ENCODE measurements at regions not wholly inside any gene's neighbourhood (a gene's known extent, or its start where the extent isn't known, plus 50 kb on each side); places are given as distances from the start of the nearest gene placed in this dataset.

DNA sequence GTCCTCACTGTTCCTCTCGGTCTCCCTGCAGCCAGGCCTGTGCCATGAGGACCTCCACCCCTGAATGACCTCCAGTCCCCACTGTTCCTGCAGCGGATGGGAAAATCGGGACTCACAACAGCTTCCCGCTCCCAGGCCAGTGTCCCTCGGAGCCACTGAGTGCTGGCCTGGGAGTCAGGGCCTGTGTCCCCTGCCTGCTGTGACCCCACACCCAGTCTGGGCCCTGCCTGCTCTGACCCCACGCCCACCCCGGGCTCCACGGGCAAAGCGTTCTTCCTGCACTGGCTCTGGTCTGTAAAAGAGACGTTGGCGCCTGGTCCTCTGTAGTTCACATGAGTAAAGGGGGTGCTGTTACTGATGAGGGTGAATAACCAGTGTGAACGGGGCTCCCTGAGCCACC, 73.0 kb upstream of the SHISAL1 start:
- TF ChIP-seq, protein P1, sequence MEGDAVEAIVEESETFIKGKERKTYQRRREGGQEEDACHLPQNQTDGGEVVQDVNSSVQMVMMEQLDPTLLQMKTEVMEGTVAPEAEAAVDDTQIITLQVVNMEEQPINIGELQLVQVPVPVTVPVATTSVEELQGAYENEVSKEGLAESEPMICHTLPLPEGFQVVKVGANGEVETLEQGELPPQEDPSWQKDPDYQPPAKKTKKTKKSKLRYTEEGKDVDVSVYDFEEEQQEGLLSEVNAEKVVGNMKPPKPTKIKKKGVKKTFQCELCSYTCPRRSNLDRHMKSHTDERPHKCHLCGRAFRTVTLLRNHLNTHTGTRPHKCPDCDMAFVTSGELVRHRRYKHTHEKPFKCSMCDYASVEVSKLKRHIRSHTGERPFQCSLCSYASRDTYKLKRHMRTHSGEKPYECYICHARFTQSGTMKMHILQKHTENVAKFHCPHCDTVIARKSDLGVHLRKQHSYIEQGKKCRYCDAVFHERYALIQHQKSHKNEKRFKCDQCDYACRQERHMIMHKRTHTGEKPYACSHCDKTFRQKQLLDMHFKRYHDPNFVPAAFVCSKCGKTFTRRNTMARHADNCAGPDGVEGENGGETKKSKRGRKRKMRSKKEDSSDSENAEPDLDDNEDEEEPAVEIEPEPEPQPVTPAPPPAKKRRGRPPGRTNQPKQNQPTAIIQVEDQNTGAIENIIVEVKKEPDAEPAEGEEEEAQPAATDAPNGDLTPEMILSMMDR (IDR thresholded peaks at IDR 0.05; ENCODE audit: extremely low read depth in 1 of 2, insufficient read depth in 1 of 2, low read depth in 1 of 2, low read length in 2 of 2) = no peak
- TF ChIP-seq POLR2A (IDR thresholded peaks at IDR 0.05; ENCODE audit: low read depth, low read length) = no peak
- TF ChIP-seq POLR2AphosphoS5 (IDR thresholded peaks at IDR 0.05; ENCODE audit: insufficient read depth, low read depth, low read length) = no peak

Measured in endothelial cell of umbilical vein (primary cell).